Kidney (tissue), 13 donors: ENCODE measurements at regions not wholly inside any gene's neighbourhood (a gene's known extent, or its start where the extent isn't known, plus 50 kb on each side); places are given as distances from the start of the nearest gene placed in this dataset.

Experiments used
- DNase-seq, 5 donors: peaks; one replicate each; pipeline ENCODE4 v3.0.0-alpha.2; 2013 to 2020
- FAIRE-seq: peaks from 2 replicates; lab custom pipeline; 2012; peaks lifted over from hg19 to GRCh38; lab: Jason Lieb, UNC
- H3K27ac ChIP-seq, 2 donors: one replicate each; pipeline ENCODE4 v1.7.0; 2013; ENCODE audit warnings: low read depth in 2 of 2, low read length in 2 of 2, inconsistent platforms in 1 of 2
- H3K27me3 ChIP-seq: one replicate; pipeline ENCODE4 v1.7.1; 2013; ENCODE audit warnings: low read length, inconsistent platforms; ENCODE audit not compliant: control insufficient read depth, insufficient read depth
- H3K36me3 ChIP-seq, 3 donors: one replicate each; pipeline versions ENCODE4 v1.7.0 to v1.7.1; 2013; ENCODE audit warnings: low read length in 3 of 3, control low read depth in 1 of 3, inconsistent platforms in 1 of 3; ENCODE audit not compliant: insufficient read depth in 3 of 3, control insufficient read depth in 2 of 3
- H3K4me1 ChIP-seq, 3 donors: one replicate each; pipeline versions ENCODE4 v1.7.0 to v1.7.1; 2013; ENCODE audit warnings: low read length in 3 of 3, inconsistent platforms in 1 of 3, low read depth in 1 of 3; ENCODE audit not compliant: control insufficient read depth in 2 of 3, insufficient read depth in 2 of 3
- H3K4me3 ChIP-seq, 3 donors: one replicate each; pipeline versions ENCODE4 v1.7.0 to v1.8.1; 2013; ENCODE audit warnings: low read length in 3 of 3, control low read depth in 1 of 3, inconsistent platforms in 1 of 3
- H3K9ac ChIP-seq, 3 donors: one replicate each; pipeline versions ENCODE4 v1.7.0 to v1.7.1; 2013; ENCODE audit warnings: low read length in 3 of 3, control low read depth in 1 of 3, inconsistent platforms in 1 of 3
- H3K9me3 ChIP-seq, 3 donors: one replicate each; pipeline versions ENCODE4 v1.7.0 to v1.7.1; 2013; ENCODE audit warnings: low read length in 3 of 3, control low read depth in 1 of 3, inconsistent platforms in 1 of 3; ENCODE audit not compliant: control insufficient read depth in 2 of 3, insufficient read depth in 1 of 3
- CTCF ChIP-seq: IDR thresholded peaks from 3 replicates; pipeline ENCODE4 v1.5.1; 2012; ENCODE audit warnings: mild to moderate bottlenecking, moderate library complexity, borderline replicate concordance; ENCODE audit not compliant: insufficient read depth; ENCODE audit errors: extremely low read depth
- intact Hi-C: fragments of 100-400 bp; cut with DNase I; formaldehyde crosslinking; loops from one replicate; pipeline ENCODE4 v1.11.1; 2022
- donor health status: control.
- donor health status: control.
- donor health status: control.
- donor health status: control.
- donor health status: control.
- donor health status: DM: yes; HTN: yes; CAD: no.
- donor health status: Normal renal cell carcinoma (clear cell type).

GRCh38 chr13:110824702-110825300 lies 90.1 kb downstream of the ANKRD10 start:
- H3K27me3 ChIP-seq = no peaks in the 10 kb centered on the region
- H3K27ac ChIP-seq = no peak overlapping the region
- FAIRE-seq (no peak), DNase-seq (no peak)
- no peak for TF ChIP-seq CTCF
- H3K4me3 ChIP-seq = no peak overlapping the region
- intact Hi-C loops = no loop called here
- no peaks in the 10 kb centered on the region for H3K9me3 ChIP-seq
- no peak overlapping the region for H3K9ac ChIP-seq
- no peaks in the 10 kb centered on the region for H3K36me3 ChIP-seq
- H3K4me1 ChIP-seq = no peaks in the 10 kb centered on the region

- no peaks in the 10 kb centered on the region for H3K9me3 ChIP-seq
- no peak for TF ChIP-seq CTCF
- no peak overlapping the region for H3K27ac ChIP-seq
- DNase-seq = no peak
- no peaks in the 10 kb centered on the region for H3K4me1 ChIP-seq
- intact Hi-C loops = no loop called here
- no peaks in the 10 kb centered on the region for H3K27me3 ChIP-seq
- no peaks in the 10 kb centered on the region for H3K36me3 ChIP-seq
- no peak overlapping the region for H3K4me3 ChIP-seq
- H3K9ac ChIP-seq = no peak overlapping the region
- no peak for FAIRE-seq
These were observed 89.4 kb downstream of the ANKRD10 start for GRCh38 chr13:110825516-110825915.

GRCh38 chr13:110826101-110826500 lies 88.8 kb downstream of the ANKRD10 start:
- H3K4me1 ChIP-seq = no peaks in the 10 kb centered on the region
- TF ChIP-seq CTCF = no peak
- FAIRE-seq (no peak), DNase-seq (no peak)
- H3K27me3 ChIP-seq = no peaks in the 10 kb centered on the region
- H3K27ac ChIP-seq = no peak overlapping the region
- H3K36me3 ChIP-seq = no peaks in the 10 kb centered on the region
- H3K4me3 ChIP-seq = no peak overlapping the region
- no peak overlapping the region for H3K9ac ChIP-seq
- H3K9me3 ChIP-seq = no peaks in the 10 kb centered on the region
- intact Hi-C loops = no loop called here
